GM21526 (cell line): ENCODE measurements at regions not wholly inside any gene's neighbourhood (a gene's known extent, or its start where the extent isn't known, plus 50 kb on each side); places are given as distances from the start of the nearest gene placed in this dataset.
"Not testable (repeated sequence)": the region's sequence is repeated elsewhere in the genome, so short reads cannot be mapped to it uniquely, and the experiment has no call there.

ENCODE experiments used
- ATAC-seq: cut with Tn5 transposase; IDR thresholded peaks from one replicate; pipeline ENCODE4 v1.9.1; 2021; ENCODE audit warnings: moderate library complexity; ENCODE audit not compliant: unreplicated experiment, low FRiP score

DNA sequence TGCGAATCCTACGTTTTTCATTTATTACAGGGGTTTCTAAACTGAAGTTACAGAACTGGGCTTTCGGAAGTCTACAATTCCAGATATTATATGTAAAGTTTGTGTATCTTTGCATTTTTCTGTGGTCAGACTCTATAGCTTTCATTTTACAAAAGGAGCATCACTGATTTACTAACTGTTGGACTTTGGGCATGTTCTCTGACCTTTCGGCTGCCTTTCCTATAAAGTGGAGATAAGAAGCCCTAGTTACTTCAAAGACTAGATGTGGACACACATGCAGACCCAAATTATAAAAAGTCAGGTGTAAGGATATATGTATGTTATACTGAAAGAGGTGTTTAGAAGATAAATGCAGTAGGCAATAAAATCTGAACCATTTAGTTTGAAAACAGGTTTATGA, 126.6 kb upstream of the PRKCQ start:
- no peak for ATAC-seq

DNA sequence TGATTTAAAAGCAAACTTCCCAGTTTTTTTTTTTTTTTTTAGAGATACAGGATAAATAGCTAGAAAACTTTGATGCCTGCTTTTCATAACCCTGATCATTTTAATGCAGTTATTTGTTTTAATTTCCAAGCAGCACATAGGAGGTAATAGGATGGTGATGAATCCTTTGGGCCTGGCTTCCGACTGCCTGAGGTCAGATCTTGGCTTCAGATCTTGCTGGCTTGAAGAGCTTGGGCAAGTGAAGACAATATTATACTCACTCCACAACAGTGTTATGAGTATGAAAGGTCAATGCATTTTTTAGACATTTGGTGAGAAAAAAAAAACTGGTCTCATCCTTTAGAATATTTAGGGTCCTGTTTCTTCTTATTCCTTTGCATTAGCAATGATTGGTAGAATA, 124.8 kb upstream of the PRKCQ start:
- ATAC-seq: no peak

- not testable (repeated sequence) for ATAC-seq
Observed at GRCh38 chr10:6702833-6703232, 122.8 kb upstream of the PRKCQ start.

- no peak for ATAC-seq
Observed at GRCh38 chr10:6702030-6702429, 122.0 kb upstream of the PRKCQ start.

- no peak for ATAC-seq
Observed at GRCh38 chr10:6701289-6701688, 121.2 kb upstream of the PRKCQ start.

GRCh38 chr10:6700066-6700465, 120.0 kb upstream of the PRKCQ start:
- no peak for ATAC-seq

GRCh38 chr10:6699336-6699735, 119.3 kb upstream of the PRKCQ start:
- no peak for ATAC-seq

GRCh38 chr10:6695519-6695918, 115.4 kb upstream of the PRKCQ start:
- ATAC-seq: no peak

GRCh38 chr10:6694447-6695140, 114.5 kb upstream of the PRKCQ start:
- ATAC-seq: no peak

GRCh38 chr10:6692856-6693255, 112.8 kb upstream of the PRKCQ start:
- ATAC-seq: no peak

- ATAC-seq: no peak
Observed at GRCh38 chr10:6692103-6692502, 112.0 kb upstream of the PRKCQ start.

DNA sequence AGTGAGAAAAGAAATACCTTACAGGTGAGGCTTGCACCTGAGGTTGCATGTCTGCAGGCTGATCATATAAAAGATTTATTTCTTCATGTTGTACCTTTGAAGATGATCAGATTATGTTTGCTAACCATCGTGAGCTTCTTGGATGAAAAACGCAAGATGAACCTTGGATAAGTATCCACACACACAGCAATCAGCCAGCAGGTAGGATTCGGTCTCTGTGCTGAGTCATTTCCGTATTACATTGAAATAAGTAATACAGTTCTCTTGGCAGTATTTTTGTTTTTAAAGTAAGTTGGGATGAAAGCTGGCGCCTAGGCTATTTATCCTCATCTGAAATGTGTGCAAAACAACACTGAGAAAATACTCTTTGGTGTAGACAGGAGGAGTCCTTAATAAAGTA, 109.0 kb upstream of the PRKCQ start:
- ATAC-seq: no peak

- ATAC-seq: no peak
Observed at GRCh38 chr10:6680735-6681134, 100.7 kb upstream of the PRKCQ start.

DNA sequence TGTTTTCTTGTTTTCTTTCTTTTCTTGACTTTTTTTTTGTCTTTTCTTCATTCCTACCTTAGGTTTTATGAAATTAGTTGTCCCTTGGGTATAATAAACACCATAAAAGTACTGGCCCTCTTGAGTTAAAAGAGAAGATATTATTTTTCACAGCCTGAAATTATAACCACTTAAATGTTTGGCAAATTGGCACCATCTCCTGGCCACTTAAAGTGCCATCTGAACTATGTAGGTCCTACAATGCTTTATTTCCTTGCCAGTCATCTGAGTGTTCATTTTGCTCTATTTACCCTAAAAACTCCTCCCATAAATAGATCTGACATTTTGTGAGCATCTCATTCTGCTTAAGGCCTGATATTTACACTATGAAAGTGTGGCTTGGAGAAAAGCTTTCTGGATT, 98.9 kb upstream of the PRKCQ start:
- ATAC-seq: no peak

DNA sequence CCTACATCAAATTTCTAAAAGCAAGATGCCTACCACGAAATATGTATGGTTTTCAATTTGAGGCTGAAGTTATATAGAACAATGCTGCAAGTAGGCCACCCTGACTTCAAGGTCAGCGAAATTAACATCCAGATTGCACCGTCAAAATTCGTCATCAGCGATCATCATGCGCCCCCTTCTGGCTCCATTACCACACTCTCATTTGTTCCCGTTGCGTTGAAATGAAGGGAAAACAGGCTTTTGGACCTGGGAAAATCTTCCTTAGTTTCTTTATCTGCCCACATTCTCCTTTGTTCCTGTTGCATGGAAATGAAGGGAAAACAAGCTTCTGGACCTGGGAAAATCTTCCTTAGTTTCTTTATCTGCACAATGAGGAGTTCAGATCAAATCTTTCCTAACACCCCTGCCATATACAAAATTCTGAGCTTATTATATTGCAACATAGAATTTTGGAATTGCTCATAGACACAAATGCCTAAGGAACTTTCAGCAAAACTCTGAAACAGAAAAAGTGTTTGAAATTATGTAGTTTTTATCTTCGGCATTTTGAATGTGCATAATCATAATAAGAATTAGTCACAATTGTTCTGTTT, 98.2 kb upstream of the PRKCQ start:
- no peak for ATAC-seq

DNA sequence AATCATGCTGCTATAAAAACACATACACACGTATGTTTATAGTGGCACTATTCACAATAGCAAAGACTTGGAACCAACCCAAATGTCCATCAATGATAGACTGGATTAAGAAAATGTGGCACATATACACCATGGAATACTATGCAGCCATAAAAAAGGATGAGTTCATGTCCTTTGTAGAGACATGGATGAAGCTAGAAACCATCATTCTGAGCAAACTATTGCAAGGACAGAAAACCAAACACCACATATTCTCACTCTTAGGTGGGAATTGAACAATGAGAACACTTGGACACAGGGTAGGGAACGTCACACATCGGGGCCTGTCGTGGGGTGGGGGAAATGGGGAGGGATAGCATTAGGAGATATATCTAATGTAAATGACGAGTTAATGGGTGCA, 97.1 kb upstream of the PRKCQ start:
- ATAC-seq: not testable (repeated sequence)

DNA sequence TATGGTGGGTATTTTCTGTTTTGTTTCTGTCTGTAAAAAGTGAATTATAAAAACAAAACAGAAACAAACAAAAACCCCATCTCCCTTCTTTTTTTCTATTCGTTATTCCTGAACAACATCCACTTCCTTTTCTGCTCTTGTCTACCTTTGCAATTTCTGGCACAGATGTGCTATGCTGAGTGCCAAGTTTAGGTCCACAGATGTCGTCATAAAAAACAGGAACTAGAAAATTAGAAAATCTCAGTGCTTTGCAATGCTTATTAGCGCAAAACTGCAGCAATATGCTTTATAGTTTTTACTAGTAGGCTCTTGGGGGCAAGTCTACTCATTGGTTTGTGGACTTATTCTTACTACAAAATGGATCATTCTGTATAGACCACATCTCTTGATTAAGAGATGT, 94.2 kb upstream of the PRKCQ start:
- ATAC-seq: no peak

DNA sequence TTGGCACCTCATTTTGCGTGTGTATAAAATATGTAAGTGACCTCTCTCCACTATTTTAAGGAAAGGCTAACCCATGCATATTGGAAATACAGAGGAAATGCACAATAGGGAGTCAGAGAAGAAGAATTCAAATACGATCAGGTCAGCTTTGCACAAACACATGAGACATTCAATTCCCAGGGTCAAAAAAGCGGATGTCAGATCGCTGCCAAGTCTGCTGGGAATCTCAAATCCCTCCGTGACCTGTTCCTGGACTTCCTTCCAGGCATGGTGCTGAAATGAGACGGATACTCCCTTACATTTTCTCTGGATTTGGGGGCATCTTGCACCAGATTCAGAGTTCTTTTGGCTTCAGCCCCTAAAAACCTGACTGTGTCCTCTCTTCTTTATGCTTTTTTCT, 91.9 kb upstream of the PRKCQ start:
- no peak for ATAC-seq

DNA sequence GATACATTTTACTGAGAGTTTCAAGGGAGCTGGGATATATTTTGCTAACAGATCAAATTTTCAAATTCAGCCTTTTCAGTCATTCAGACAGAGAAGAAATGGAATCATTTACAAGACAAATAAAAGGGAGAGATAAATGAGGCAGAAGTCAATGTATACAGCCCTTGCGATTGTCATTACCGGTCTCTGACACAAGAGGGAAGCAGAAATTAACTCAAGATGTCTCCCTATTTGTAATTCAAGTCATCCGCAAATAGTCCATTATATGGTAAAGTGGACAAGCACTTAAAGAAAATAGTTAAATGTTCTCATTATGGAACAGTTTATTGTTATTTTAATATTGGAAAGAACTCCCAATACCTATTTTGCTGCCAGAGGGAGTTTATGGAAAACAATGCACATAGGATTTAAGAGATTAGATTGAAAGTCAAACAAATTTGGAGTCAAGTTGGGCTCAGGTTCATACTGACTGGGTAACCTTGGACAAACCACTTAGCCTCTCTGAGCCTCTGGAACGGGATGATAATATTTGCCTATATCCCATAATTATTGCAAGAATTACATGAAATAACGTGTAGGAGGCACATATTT, 89.3 kb upstream of the PRKCQ start:
- no peak for ATAC-seq

DNA sequence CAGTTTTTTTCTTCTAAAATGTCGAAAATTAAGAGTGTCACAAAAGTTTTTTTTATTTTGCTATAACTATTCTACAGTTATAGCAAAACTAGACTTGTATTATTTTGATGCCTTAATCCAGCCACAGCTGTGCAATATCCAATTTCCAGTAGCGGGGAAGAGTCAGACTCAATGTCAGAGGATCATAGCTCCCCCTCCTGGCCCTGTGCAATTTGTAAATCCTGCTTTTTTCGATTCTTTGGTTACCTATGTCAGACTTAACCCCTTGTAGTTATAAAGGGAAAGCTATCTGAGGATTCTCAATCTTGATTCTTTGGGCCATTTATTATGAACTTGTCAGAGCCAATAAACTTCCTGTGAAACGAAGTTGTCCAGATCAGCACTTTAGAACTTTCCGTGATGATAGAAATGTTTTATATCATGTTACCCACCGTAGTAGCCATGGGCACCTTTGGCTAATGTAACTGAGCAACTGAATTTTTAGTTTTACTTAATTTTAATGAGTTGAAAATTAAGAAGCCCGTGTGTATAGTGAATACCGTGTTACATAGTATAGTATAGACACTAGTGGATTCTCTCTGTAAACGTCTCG, 87.7 kb upstream of the PRKCQ start:
- no peak for ATAC-seq

DNA sequence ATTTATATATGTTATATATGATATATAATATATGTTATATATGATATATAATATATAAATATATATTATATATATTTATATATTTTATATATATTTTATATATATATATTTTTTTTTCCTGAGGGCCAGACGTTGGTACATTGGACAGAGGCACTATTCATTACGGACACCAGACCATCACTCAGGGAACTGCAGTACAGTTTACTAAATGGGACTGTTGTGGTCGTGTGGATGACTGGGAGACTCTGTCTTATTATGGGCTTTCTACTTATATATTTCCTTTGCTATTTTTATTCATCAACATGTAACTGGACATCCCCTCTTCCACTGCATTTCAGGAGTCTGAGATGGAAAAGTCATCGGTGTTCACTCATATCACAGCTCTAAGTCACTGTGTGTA, 87.1 kb upstream of the PRKCQ start:
- ATAC-seq: no peak

- no peak for ATAC-seq
Observed at GRCh38 chr10:6665847-6666246, 85.8 kb upstream of the PRKCQ start.
